GM12865 (cell line): ENCODE measurements at regions not wholly inside any gene's neighbourhood (a gene's known extent, or its start where the extent isn't known, plus 50 kb on each side); places are given as distances from the start of the nearest gene placed in this dataset.

Experiments
- DNase-seq: peaks from one replicate; pipeline ENCODE4 v3.0.0; 2010; ENCODE audit warnings: low read depth
- H3K4me3 ChIP-seq: 2 replicates; pipeline ENCODE4 v1.5.1; 2011; ENCODE audit warnings: mild to moderate bottlenecking, low read depth, low read length, control low read depth
- CTCF ChIP-seq: IDR thresholded peaks from 2 replicates; pipeline ENCODE4 v1.5.1; 2011; ENCODE audit warnings: low read length, control low read depth, low read depth, inconsistent platforms; ENCODE audit not compliant: insufficient read depth; ENCODE audit errors: missing control alignments

- no peak for TF ChIP-seq CTCF
- H3K4me3 ChIP-seq = no peak overlapping the region
- no peak for DNase-seq
Measured at GRCh38 chr1:29466258-29466657, 229.9 kb downstream of the PTPRU start.

DNA sequence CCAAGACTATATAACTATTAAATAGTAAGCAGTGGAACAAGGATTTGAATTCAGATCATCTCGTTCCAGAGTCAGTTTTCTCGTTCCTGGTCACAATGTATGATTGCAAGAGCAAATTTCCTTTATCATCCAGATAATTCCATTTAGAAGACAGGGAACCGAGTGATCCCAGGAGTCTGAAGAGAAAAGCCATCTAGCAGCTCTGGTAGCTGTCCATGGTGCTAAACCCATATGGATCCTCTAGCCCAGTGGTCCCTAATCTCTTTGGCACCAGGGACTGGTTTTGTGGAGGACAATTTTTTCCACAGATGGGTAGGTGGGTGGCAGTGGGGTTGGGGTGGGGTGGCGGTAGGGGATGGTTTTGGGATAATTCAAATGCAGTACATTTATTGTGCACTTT lies 229.4 kb downstream of the PTPRU start:
- no peak overlapping the region for H3K4me3 ChIP-seq
- no peak for TF ChIP-seq CTCF
- DNase-seq = no peak

DNA sequence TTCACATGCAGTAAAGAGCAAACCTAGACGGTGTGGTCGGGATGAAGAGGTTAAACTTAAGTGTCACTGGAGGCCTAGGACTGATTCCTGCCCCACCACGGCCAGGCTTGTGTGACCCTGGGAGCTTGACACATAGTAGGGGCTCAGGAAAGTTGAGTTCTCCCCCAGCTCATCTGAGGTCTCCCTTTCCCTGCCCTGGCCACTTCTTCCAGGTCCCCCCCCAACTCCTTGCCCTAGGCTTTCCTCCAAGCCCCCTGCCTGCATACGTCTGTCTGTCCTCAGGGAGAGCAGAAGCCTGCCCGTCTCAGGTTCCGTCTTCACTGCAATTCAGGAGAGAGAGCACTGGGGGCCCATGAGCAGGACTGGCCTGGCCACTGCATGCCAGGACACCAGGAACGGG lies 225.8 kb downstream of the PTPRU start:
- H3K4me3 ChIP-seq = no peak overlapping the region
- DNase-seq = no peak
- TF ChIP-seq CTCF = no peak

DNA sequence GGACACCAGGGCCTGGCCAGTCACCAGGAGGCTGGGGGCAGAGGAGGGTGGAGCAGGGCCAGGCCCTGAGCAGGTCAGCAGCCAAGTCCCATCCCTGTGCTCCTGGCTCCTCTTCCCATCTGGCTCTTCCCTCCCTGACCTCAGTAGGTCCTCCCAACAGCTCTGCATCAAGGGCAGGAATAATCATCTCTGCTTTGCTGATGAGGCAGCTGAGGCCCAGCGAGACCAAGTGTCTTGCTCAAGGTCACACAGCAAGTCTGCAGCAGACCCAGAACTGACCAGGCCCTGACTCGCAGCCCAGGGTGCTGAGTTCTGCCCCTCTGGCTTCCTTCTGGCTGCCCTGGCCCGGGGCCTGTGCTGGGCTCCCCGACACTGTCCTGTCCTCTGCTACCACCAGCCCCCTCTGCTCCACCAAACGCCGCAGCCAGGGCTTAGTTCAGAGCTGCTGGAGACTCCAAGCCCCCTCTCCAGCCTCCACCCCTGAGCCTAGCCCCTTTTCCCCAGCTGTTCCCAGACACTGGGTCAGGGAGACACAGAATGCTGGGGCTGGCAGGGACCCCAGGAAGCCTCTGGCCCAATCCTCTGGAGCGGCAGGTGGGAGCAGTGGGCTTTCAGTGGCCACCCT lies 224.9 kb downstream of the PTPRU start:
- H3K4me3 ChIP-seq = no peak overlapping the region
- DNase-seq = no peak
- TF ChIP-seq CTCF = no peak

DNA sequence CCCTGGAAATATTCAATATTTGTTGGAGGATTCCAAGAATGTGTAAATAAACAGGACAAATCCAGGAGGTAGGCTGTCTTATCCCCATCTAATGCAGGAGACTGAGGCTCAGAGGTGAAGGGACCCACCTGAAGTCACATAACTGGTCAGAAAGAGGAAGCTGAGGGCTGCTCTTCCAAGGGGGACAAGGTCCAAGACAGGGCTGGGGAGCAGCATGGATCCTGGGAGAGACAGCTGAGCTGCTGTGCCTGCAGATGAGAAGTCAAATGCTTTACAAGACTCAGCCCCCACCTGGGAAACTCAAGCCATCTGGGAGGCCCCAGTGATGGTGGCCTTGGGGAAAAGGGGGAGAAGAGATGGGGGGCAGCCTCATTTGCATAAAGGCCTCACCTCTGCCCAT lies 224.4 kb downstream of the PTPRU start:
- TF ChIP-seq CTCF = no peak
- no peak for DNase-seq
- no peak overlapping the region for H3K4me3 ChIP-seq

- no peak for DNase-seq
- no peak for TF ChIP-seq CTCF
- H3K4me3 ChIP-seq = no peak overlapping the region
Measured at GRCh38 chr1:29460041-29460610, 223.8 kb downstream of the PTPRU start.

DNA sequence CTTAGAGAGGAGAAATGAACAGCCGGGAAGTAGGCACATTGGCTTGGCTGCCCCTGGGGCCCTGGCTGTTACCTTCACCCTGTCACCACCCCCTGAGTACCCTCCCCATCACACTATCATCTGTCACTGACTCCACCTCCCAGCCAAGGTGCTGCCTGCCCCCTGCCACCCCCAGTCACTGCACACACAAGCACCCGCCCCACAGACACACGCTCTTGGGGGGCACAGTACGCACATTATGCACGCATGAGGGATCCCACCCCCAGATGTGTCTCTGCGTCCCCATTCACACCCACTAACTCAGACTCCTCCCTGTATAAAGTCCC lies 223.3 kb downstream of the PTPRU start:
- no peak for TF ChIP-seq CTCF
- DNase-seq = no peak
- H3K4me3 ChIP-seq = no peak overlapping the region
